ENCODE measurements at regions not wholly inside any gene's neighbourhood (a gene's known extent, or its start where the extent isn't known, plus 50 kb on each side); places are given as distances from the start of the nearest gene placed in this dataset.

DNA sequence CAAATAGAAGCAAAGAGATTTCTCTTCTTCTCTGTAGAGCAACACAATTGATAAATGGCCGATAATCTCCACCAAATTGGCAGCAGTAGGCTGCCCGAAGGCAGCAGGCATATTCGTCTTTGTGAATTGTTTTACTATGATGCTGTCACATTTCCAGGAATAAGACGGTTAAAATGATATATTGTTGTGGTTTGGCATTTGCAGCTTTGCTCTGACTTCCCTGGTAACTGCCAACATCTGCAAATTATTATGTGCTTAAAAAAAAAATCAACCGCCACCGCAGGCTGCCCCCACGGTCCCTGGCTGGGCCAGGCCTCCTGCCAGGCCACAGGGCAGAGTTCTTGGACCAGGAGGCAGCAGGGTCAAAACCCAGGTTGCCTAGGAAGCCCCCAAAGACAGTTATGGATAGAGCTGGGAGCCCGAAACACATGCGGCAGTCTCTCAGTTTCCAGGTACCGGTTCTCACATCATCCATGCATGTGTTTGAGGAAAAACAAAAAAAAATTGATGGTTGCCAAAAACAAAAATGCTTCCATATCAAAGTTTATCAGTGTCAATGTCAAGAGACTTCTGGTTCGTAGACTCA, 179.3 kb downstream of the ETS2 start:
- H3K9ac ChIP-seq (ENCODE audit: low read length in 3 of 3), result no peak overlapping the region
- H3K9me3 ChIP-seq (ENCODE audit: control insufficient read depth in 2 of 3, insufficient read depth in 1 of 3, low read length in 3 of 3), result no peaks in the 10 kb centered on the region
- FAIRE-seq (no peak), DNase-seq (peak in 2 of 5 donors; percentile 56 to 84)
- H3K4me1 ChIP-seq (ENCODE audit: control insufficient read depth in 2 of 3, insufficient read depth in 2 of 3, low read depth in 1 of 3, low read length in 3 of 3), result peaks cover 14 to 25% (median 17%) of the 10 kb centered on the region in 3 donors
- H3K27me3 ChIP-seq (ENCODE audit: control insufficient read depth, insufficient read depth, low read length), result no peaks in the 10 kb centered on the region
- H3K4me3 ChIP-seq (ENCODE audit: low read length in 3 of 3), result no peak overlapping the region
- H3K27ac ChIP-seq (ENCODE audit: low read depth in 2 of 2, low read length in 2 of 2), result peak overlapping the region; percentile 52 to 56
- intact Hi-C loops (cut with DNase I), result loop anchor here (5.0 kb wide), 1 partner anchor 158 kb away; no protein-coding TSS in a partner anchor
- TF ChIP-seq, protein P1, sequence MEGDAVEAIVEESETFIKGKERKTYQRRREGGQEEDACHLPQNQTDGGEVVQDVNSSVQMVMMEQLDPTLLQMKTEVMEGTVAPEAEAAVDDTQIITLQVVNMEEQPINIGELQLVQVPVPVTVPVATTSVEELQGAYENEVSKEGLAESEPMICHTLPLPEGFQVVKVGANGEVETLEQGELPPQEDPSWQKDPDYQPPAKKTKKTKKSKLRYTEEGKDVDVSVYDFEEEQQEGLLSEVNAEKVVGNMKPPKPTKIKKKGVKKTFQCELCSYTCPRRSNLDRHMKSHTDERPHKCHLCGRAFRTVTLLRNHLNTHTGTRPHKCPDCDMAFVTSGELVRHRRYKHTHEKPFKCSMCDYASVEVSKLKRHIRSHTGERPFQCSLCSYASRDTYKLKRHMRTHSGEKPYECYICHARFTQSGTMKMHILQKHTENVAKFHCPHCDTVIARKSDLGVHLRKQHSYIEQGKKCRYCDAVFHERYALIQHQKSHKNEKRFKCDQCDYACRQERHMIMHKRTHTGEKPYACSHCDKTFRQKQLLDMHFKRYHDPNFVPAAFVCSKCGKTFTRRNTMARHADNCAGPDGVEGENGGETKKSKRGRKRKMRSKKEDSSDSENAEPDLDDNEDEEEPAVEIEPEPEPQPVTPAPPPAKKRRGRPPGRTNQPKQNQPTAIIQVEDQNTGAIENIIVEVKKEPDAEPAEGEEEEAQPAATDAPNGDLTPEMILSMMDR (IDR thresholded peaks at IDR 0.05; ENCODE audit: borderline replicate concordance, extremely low read depth, insufficient read depth), result no peak
- H3K36me3 ChIP-seq (ENCODE audit: control insufficient read depth in 2 of 3, insufficient read depth in 3 of 3, low read length in 3 of 3), result no peaks in the 10 kb centered on the region

DNA sequence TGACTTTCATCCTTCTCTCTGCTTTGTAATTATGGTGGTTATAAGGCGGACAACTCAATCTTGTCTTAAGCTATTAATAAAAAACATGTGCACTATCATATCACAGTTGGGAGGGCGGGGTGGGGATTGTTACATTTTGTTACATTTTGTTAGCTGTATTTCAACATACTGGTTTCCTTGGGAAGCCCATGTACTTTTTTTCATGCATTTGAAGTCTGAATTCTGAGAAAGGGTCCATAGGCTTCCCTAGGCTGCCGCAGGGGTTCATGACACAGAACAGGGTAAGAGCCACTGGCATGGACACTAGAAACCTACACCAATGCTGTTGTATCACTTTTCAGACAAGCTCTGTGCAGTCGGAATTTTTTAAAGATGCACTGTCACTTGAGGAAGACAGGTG, 178.8 kb downstream of the ETS2 start:
- Histone ChIP-seq H3K9ac (ENCODE audit: low read length in 3 of 3) (no peak overlapping the region), H3K4me1 (ENCODE audit: control insufficient read depth in 2 of 3, insufficient read depth in 2 of 3, low read depth in 1 of 3, low read length in 3 of 3) (peaks cover 12 to 22% (median 17%) of the 10 kb centered on the region in 3 donors), H3K9me3 (ENCODE audit: control insufficient read depth in 2 of 3, insufficient read depth in 1 of 3, low read length in 3 of 3) (no peaks in the 10 kb centered on the region), H3K27ac (ENCODE audit: low read depth in 2 of 2, low read length in 2 of 2) (peak overlapping the region; percentile 18 to 56), H3K36me3 (ENCODE audit: control insufficient read depth in 2 of 3, insufficient read depth in 3 of 3, low read length in 3 of 3) (no peaks in the 10 kb centered on the region), H3K27me3 (ENCODE audit: control insufficient read depth, insufficient read depth, low read length) (no peaks in the 10 kb centered on the region), H3K4me3 (ENCODE audit: low read length in 3 of 3) (no peak overlapping the region)
- FAIRE-seq, result no peak
- DNase-seq, result no peak
- TF ChIP-seq, protein P1 (IDR thresholded peaks at IDR 0.05; ENCODE audit: borderline replicate concordance, extremely low read depth, insufficient read depth), result no peak
- intact Hi-C loops (cut with DNase I), result no loop called here

DNA sequence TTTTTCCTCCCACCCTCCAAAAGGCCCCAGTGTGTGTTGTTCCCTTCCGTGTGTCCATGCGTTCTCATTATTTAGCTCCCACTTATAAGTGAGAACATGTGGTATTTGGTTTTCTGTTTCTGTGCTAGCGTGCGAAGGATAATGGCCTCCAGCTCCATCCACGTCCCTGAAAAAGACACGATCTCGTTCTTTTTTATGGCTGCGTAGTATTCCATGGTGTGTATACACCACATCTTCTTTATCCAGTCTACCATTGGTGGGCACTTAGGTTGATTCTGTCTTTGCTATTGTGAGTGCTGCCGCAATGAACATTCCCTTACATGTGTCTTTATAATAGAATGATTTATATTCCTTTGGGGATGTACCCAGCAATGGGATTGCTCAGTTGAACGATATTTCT, 177.8 kb downstream of the ETS2 start:
- Histone ChIP-seq H3K9ac (ENCODE audit: low read length in 3 of 3) (no peak overlapping the region), H3K4me1 (ENCODE audit: control insufficient read depth in 2 of 3, insufficient read depth in 2 of 3, low read depth in 1 of 3, low read length in 3 of 3) (peaks cover 5 to 18% (median 13%) of the 10 kb centered on the region in 3 donors), H3K4me3 (ENCODE audit: low read length in 3 of 3) (no peak overlapping the region), H3K9me3 (ENCODE audit: control insufficient read depth in 2 of 3, insufficient read depth in 1 of 3, low read length in 3 of 3) (no peaks in the 10 kb centered on the region), H3K27ac (ENCODE audit: low read depth in 2 of 2, low read length in 2 of 2) (no peak overlapping the region), H3K36me3 (ENCODE audit: control insufficient read depth in 2 of 3, insufficient read depth in 3 of 3, low read length in 3 of 3) (no peaks in the 10 kb centered on the region), H3K27me3 (ENCODE audit: control insufficient read depth, insufficient read depth, low read length) (no peaks in the 10 kb centered on the region)
- no peak for FAIRE-seq
- intact Hi-C loops (cut with DNase I), result no loop called here
- DNase-seq, result no peak
- TF ChIP-seq, protein P1 (IDR thresholded peaks at IDR 0.05; ENCODE audit: borderline replicate concordance, extremely low read depth, insufficient read depth), result no peak

DNA sequence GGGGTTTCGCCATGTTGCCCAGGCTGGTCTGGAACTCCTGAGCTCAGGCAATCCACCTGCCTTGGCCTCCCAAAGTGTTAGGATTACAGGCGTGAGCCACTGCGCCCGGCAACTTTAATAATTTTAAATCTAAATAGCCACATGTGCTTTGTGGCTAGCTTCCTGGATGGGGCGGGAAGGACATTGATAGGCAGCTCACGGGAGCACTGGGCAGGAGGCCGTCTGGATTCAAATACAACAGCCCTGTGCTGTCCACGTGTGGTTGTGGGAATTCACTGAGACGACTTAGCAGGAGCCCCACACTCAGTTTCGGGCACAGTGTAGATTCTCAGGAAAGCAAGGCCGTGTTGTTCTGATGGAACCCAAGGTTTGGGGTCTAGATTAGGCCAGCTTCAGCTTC, 177.1 kb downstream of the ETS2 start:
- Histone ChIP-seq H3K36me3 (ENCODE audit: control insufficient read depth in 2 of 3, insufficient read depth in 3 of 3, low read length in 3 of 3) (no peaks in the 10 kb centered on the region), H3K4me3 (ENCODE audit: low read length in 3 of 3) (no peak overlapping the region), H3K27me3 (ENCODE audit: control insufficient read depth, insufficient read depth, low read length) (no peaks in the 10 kb centered on the region), H3K27ac (ENCODE audit: low read depth in 2 of 2, low read length in 2 of 2) (no peak overlapping the region), H3K4me1 (ENCODE audit: control insufficient read depth in 2 of 3, insufficient read depth in 2 of 3, low read depth in 1 of 3, low read length in 3 of 3) (peaks cover 4 to 17% (median 13%) of the 10 kb centered on the region in 3 donors), H3K9me3 (ENCODE audit: control insufficient read depth in 2 of 3, insufficient read depth in 1 of 3, low read length in 3 of 3) (no peaks in the 10 kb centered on the region), H3K9ac (ENCODE audit: low read length in 3 of 3) (no peak overlapping the region)
- intact Hi-C loops (cut with DNase I), result no loop called here
- no peak for DNase-seq
- TF ChIP-seq, protein P1 (IDR thresholded peaks at IDR 0.05; ENCODE audit: borderline replicate concordance, extremely low read depth, insufficient read depth), result no peak
- FAIRE-seq, result no peak

Data from kidney (tissue), 13 donors.